Ovary (tissue), 7 donors: ENCODE measurements at regions not wholly inside any gene's neighbourhood (a gene's known extent, or its start where the extent isn't known, plus 50 kb on each side); places are given as distances from the start of the nearest gene placed in this dataset.

Experiments
- DNase-seq, 5 donors: peaks; one replicate each; pipeline ENCODE4 v3.0.0-alpha.2; 2019 to 2020
- H3K27ac ChIP-seq, 2 donors: fragments of 200-600 bp; one replicate each; pipeline versions ENCODE4 v1.5.1 to v1.8.0; 2019 to 2022
- H3K27me3 ChIP-seq: fragments of 200-600 bp; one replicate; pipeline ENCODE4 v1.8.0; 2022
- H3K36me3 ChIP-seq: fragments of 200-600 bp; sonication (generic); one replicate; pipeline ENCODE4 v1.5.1; 2019
- H3K4me1 ChIP-seq: one replicate; pipeline ENCODE4 v1.8.1; 2013; ENCODE audit warnings: mild to moderate bottlenecking, moderate library complexity; ENCODE audit not compliant: insufficient read depth
- H3K4me3 ChIP-seq: fragments of 200-600 bp; sonication (generic); one replicate; pipeline ENCODE4 v1.5.1; 2017
- H3K9me3 ChIP-seq, 2 donors: fragments of 200-600 bp in 1 of 2; sonication (generic) in 1 of 2; one replicate each; pipeline versions ENCODE4 v1.5.1 to v1.8.1; 2013 to 2019; ENCODE audit warnings: mild to moderate bottlenecking in 1 of 2, moderate library complexity in 1 of 2
- CTCF ChIP-seq, 3 donors: fragments of 450-650 bp in 2 of 3; fragments of 200-600 bp in 1 of 3; IDR thresholded peaks; one replicate each; pipeline versions ENCODE4 v1.5.1 to v1.8.0; 2016 to 2022; ENCODE audit warnings: antibody characterized with exemption in 3 of 3, mild to moderate bottlenecking in 1 of 3
- EP300 ChIP-seq: sonication (generic); formaldehyde crosslinking; IDR thresholded peaks from one replicate; pipeline ENCODE4 v1.6.1; 2017; ENCODE audit warnings: antibody characterized with exemption
- POLR2A ChIP-seq: fragments of 450-650 bp; IDR thresholded peaks from one replicate; pipeline ENCODE4 v1.6.1; 2017; ENCODE audit warnings: antibody characterized with exemption, mild to moderate bottlenecking, moderate library complexity
- WGBS, 3 donors: extraction: QIAGEN DNeasy Blood & Tissue Kit in 1 of 3; methylation state at CpG; one replicate each; pipeline versions ENCODE4 v1.1.5 to v1.1.7; 2013 to 2017; 5-methylcytosine and 5-hydroxymethylcytosine counted together
- intact Hi-C, 4 donors: fragments of 100-400 bp; cut with DNase I; formaldehyde crosslinking; loops; one replicate each; pipeline versions ENCODE4 v1.11.0 to v1.15.1; 2022 to 2023
- donor health status: DM: no; HTN: no; CAD: no; lungs with moderate emphysema.
- donor health status: DM: no; HTN: no; CAD: no.
- donor health status: Bipolar disorder and iron deficiency.
- donor health status: DM: no; HTN: no; CAD: no.
- donor health status: DM: yes; HTN: yes; CAD: no.

- no peaks in the 10 kb centered on the region for H3K9me3 ChIP-seq
- intact Hi-C loops: no loop called here
- 77 to 94% (median 92%) methylated on average over 8 of the region's 8 CpGs for WGBS, 3 donors
- no peak for TF ChIP-seq CTCF (IDR thresholded peaks at IDR 0.05)
- no peak for TF ChIP-seq EP300
- no peak for TF ChIP-seq POLR2A
- DNase-seq: no peak
- no peaks in the 10 kb centered on the region for H3K27me3 ChIP-seq
- H3K4me3 ChIP-seq: no peak overlapping the region
- H3K4me1 ChIP-seq: no peaks in the 10 kb centered on the region
- H3K27ac ChIP-seq: no peak overlapping the region
- no peaks in the 10 kb centered on the region for H3K36me3 ChIP-seq
These were observed 474.8 kb upstream of the ID4 start for GRCh38 chr6:19362396-19362795.

DNA sequence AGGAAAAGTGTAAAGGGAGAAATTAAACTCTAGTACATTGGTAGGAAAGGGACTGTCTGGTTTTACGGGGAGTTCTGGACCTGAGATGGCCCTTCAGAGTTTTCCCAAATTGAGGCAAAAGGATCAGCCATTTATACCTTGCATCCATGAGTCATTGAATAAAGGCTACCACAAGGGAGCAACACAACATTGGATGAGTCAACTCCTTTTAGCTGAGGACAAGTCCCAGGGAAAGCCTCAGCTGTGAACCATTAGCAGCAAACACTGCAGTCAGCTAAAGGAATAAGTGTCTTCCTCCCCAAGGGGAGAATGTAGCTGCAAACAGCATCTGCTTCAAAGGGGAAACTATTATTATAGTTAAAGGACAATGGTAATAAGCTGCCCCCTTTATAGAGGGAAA, 468.7 kb upstream of the ID4 start:
- Histone ChIP-seq H3K4me3 (no peak overlapping the region), H3K36me3 (no peaks in the 10 kb centered on the region), H3K9me3 (no peaks in the 10 kb centered on the region), H3K27me3 (no peaks in the 10 kb centered on the region), H3K4me1 (no peaks in the 10 kb centered on the region), H3K27ac (no peak overlapping the region)
- 94 to 98% (median 97%) methylated on average over 1 of the region's 1 CpG for WGBS, 3 donors
- no peak for DNase-seq
- intact Hi-C loops: no loop called here
- TF ChIP-seq CTCF (IDR thresholded peaks at IDR 0.05) (no peak), EP300 (no peak), POLR2A (no peak)

DNA sequence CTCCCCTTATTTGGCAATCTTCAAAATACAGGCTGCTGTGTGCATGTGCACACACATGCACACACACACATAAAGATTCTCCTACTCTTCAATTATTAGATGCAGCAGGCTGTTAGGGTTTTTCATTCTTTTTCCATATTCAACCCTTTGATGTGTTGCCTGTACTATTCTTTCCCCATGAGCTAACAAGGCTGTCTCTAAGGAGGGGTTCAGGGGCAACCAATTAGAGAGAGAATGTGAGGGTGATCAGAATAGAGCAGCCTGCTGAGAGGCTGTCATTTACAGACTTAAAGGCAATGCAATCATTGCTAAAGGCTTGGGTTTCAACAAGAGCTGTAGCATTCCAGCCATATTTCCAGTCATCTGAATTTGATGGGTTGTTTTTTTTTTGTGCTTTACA, 467.4 kb upstream of the ID4 start:
- intact Hi-C loops: no loop called here
- no peak overlapping the region for H3K4me3 ChIP-seq
- H3K27ac ChIP-seq: no peak overlapping the region
- H3K4me1 ChIP-seq: no peaks in the 10 kb centered on the region
- no peak for DNase-seq
- no peaks in the 10 kb centered on the region for H3K9me3 ChIP-seq
- H3K27me3 ChIP-seq: no peaks in the 10 kb centered on the region
- no peaks in the 10 kb centered on the region for H3K36me3 ChIP-seq
- TF ChIP-seq CTCF (IDR thresholded peaks at IDR 0.05): no peak
- no peak for TF ChIP-seq EP300
- no peak for TF ChIP-seq POLR2A

DNA sequence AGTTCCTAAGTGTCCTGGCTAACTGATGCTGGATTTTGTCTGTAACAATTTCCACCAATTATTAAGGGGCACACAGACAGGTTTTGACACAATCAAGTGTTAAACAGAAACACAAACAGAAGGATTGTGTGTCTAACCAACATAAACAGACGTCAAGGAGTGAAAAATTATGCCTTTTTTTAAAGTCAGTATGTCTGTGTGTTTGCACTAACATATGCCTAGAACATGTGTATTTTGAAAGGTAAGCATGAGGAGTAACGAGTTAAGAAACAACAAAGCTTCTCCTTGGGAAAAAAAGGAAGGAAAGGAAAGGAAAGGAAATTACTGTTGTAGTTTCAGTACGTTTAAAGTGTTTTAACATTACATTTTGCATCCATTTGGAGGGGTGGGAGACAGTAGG, 466.3 kb upstream of the ID4 start:
- intact Hi-C loops: no loop called here
- H3K27me3 ChIP-seq: no peaks in the 10 kb centered on the region
- no peak overlapping the region for H3K4me3 ChIP-seq
- TF ChIP-seq CTCF (IDR thresholded peaks at IDR 0.05) (no peak), EP300 (no peak), POLR2A (no peak)
- DNase-seq: no peak
- no peaks in the 10 kb centered on the region for H3K9me3 ChIP-seq
- no peak overlapping the region for H3K27ac ChIP-seq
- H3K4me1 ChIP-seq: no peaks in the 10 kb centered on the region
- no peaks in the 10 kb centered on the region for H3K36me3 ChIP-seq
- whole genome bisulfite sequencing, 3 donors: 50 to 61% (median 53%) methylated on average over 3 of the region's 3 CpGs

DNA sequence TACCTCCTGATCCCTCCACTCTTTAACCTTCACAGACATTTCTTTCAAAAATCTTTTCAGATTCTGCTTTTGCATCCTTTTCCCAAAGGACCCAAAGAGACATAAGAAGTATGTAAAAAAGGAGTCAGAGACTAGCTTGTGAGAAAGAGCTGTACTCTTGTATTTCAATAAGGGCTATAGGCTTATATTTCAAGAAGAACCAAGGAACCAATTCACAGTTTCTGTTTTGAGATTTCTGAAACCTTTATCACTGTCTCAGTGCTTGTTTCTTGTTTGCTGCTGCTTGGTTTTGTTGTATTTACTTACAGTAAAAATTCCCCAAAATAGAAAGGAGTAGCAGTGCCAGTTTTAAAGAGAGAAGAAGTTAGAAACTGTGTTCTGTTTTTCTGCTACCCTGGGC, 461.6 kb upstream of the ID4 start:
- intact Hi-C loops: no loop called here
- Histone ChIP-seq H3K27ac (no peak overlapping the region), H3K36me3 (no peaks in the 10 kb centered on the region), H3K4me1 (no peaks in the 10 kb centered on the region), H3K4me3 (no peak overlapping the region), H3K27me3 (no peaks in the 10 kb centered on the region), H3K9me3 (no peaks in the 10 kb centered on the region)
- DNase-seq: no peak
- no peak for TF ChIP-seq CTCF (IDR thresholded peaks at IDR 0.05)
- no peak for TF ChIP-seq EP300
- TF ChIP-seq POLR2A: no peak
